NCI-H1930 (cell line): ENCODE measurements at regions not wholly inside any gene's neighbourhood (a gene's known extent, or its start where the extent isn't known, plus 50 kb on each side); places are given as distances from the start of the nearest gene placed in this dataset.
"Not testable (repeated sequence)": the region's sequence is repeated elsewhere in the genome, so short reads cannot be mapped to it uniquely, and the experiment has no call there.

Experiments
- DNase-seq, 2 experiments: peaks; one replicate each; lab custom pipeline; 2025; lab: John Stamatoyannopoulos, UW

GRCh38 chr13:101003566-101003965 is 329.0 kb upstream of the TMTC4 start:
- no peak for DNase-seq

DNA sequence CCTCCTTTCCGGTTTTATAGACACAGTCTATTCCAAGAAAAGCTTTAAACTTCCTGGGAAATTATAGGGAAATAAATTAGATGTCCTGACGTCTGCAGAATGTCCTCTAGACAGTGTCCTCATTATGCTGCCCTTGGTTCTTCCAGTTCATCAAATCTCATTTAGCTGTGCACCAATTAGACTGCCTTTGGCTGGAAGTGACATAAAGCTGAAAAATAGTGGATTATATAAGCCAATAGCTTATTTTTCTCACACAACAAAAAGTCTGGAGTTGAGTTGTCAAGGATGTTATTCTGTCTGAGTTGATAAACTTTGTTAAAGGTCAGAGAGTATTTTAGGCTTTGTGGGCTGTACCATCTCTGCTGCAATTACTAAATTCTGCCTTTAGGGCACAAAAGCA is 314.8 kb upstream of the TMTC4 start:
- no peak for DNase-seq

GRCh38 chr13:100988921-100989320 is 314.3 kb upstream of the TMTC4 start:
- no peak for DNase-seq

- peak; percentile 12 to 15 for DNase-seq
These were observed 313.4 kb upstream of the TMTC4 start for GRCh38 chr13:100987948-100988347.

DNA sequence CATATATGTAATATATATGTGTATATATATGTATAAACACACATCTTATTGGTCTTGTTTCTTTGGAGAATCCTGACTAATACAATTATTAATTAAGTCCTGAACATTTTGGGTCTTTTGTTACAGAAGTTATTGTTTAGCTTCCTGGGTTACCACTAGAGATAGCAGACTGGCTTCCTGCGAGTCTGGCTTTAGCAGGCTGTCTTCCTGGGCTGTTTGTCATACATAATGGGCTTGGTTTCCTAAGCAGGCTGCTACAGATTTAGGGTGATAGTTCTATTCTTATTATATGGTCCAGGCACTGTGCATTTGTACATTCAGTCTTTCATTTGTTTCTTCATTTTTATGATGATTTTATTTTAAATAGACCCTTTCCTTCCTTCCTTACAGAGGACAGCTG is 312.0 kb upstream of the TMTC4 start:
- no peak for DNase-seq

DNA sequence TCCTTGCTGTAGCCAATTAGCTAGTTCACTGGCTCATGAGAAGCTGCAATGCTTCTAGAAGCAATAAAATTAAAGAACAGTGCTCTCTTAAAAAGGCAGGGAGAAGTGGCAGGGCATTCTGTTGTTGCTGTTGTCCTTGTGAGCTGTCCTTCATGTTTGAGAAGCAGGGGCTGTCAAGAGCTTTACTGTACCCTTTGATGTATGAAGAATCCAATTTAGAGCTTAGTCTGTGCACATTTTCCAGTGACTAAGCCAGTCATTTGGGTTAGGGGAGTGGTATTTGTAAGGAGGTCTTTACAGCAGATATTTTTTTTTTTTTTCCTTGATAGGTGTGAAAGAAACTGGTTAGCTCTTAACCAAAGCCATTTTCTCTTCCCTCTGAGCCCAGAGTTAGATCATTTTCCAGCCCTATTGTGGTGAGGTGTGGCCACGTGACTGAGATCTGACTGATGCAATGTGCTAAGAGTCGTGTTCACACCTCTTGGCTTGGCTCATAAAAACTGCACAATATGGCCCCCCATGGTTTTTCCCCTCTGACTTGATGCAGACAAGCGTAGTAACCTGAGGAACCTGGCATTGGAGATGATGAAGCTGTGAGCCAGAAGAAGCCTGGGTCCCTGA is 309.6 kb upstream of the TMTC4 start:
- DNase-seq, result no peak

DNA sequence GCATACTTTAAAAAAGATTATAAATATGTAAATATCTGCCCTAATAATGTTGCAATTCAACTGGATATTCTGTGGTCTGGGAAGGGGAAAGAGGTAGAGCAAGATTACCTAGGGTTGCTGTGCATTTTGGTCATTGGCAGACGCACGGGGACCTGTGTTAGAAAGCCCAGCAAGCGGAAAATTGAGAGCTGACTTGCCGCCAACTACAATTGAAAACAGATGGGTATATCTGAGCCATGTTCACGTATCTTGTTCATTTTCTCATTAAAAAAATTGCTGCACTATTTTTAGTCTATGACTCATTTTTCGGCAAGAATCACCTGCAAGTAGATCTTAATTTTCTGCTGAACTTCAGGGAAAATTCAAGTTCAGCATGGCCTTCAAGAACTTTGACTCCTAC is 308.5 kb upstream of the TMTC4 start:
- no peak for DNase-seq

DNA sequence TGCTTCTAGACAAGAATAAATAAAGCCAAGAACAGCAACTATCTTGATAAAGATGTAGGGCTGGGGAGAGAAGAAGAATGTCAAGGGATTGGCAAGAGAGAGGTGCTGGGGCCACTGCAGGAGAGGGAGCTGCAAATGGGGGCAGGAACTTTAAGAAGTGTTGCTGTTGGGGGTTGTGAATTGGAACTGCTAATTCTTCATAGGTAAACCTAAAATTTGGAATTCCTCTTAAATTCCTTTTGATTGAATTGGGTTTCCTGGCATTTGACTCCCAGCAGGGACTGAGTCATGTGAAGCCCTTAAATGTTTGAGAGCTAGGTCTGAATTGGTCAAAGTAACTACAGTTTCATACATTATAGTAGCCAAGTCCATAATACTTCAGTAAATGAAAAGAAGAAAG is 305.6 kb upstream of the TMTC4 start:
- no peak for DNase-seq

DNA sequence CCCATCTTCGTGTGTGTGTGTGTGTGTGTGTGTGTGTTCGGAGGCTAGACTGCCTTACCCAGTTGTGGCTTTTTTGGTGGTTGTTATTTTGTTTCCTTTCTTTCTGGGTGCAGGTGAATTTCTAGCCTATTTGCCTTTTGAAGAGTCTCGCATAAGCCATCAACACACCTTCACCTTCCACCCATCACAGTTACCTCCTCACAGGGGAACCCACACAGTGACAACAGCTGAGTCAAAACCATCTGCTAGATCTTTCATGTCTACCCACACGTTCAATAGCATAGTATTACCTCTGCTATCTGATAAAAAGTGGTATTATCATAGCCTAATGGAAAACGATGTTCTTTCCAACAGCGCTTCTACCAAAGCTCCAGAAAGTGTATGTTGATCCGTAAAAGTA is 303.2 kb upstream of the TMTC4 start:
- DNase-seq, result no peak

DNA sequence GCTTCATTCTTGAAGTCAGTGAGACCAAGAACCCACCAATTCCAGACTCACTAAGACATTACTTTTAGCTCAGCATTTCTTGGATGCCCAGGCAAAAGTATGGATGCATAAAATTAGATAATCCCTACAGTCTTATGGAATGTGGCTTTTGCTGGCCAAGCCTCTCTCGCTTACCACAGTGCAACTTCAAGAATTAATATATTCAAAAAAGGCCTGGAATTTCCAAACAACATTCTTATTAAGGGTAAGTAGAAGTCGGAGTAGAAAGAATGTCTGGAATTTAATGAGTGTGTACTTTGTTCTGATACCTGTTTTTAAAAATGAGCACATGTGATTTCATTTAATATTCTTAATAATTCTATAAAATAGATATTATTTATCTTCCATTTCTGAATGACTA is 302.4 kb upstream of the TMTC4 start:
- no peak for DNase-seq

DNA sequence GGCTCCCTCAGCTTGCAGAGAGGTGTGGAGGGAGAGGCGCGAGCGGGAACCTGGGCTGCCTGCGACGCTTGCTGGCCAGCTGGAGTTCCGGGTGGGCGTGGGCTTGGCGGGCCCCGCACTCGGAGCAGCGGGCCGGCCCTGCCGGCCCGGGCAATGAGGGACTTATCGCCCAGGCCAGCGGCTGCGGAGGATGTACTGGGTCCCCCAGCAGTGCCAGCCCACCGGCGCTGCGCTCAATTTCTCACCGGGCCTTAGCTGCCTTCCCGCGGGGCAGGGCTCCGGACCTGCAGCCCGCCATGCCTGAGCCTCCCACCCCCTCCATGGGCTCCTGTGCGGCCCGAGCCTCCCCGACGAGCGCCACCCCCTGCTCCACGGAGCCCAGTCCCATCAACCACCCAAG is 301.1 kb upstream of the TMTC4 start:
- not testable (repeated sequence) for DNase-seq

GRCh38 chr13:100962585-100962984 is 288.0 kb upstream of the TMTC4 start:
- no peak for DNase-seq

DNA sequence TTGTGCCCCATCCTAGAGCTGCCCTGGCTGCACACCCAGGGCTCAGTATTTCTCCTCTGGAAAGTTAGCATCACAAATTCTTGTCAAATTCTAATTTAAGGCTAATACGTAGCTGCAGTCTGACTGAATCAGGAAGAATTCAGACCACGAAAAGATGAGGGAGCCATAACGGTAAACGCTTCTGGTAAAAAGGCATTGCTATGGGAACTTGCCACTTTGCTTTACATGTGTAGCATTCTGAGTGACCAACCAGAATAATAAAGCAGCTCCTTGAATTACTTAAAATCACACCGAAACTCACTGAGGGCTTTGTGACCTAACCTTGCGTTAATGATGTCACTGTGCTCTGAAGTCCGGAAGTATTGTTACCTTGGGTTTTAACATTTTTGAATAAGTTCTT is 286.6 kb upstream of the TMTC4 start:
- DNase-seq, result no peak

DNA sequence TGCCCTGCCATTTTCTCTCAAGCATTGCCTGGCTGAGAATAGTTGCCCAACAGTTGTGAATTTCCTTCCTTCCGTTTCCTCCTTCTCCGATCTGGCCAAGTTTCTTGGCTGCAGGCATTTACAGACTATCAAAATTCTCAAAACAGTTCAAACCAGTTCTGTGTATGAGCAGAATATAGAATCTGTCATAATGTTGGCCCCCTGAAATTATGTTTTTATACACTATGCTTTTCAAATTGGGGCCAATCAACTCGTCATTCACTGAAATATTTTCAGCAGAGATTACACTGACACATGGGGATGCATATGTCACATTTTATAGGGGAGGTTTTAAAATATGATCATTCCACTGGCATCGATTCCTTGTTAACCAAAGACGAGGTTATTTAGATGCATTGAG is 284.2 kb upstream of the TMTC4 start:
- no peak for DNase-seq

DNA sequence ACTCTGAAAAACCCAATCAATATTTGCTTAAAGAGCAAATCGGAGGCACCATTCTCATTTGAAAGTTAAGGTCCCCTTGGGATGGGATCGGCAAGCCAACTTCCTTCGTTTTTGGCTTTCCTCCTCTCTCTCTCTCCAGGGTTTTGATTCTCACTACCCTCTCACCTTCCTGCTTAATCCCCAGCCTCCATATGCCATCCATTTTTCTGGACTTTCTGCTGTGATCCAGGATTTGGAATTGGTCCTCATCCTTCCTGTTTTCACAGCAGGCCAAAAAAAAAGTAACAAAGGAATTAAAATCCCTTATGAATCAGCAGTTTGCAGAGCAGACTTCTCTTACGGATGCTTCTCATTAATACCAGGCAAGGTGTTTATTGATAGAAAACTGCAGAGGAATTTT is 283.1 kb upstream of the TMTC4 start:
- DNase-seq, result no peak

GRCh38 chr13:100954430-100955305 is 280.1 kb upstream of the TMTC4 start:
- DNase-seq, result no peak

- DNase-seq, result no peak
These were observed 276.4 kb upstream of the TMTC4 start for GRCh38 chr13:100951016-100951415.

- DNase-seq, result not testable (repeated sequence)
These were observed 274.3 kb upstream of the TMTC4 start for GRCh38 chr13:100948937-100949336.

DNA sequence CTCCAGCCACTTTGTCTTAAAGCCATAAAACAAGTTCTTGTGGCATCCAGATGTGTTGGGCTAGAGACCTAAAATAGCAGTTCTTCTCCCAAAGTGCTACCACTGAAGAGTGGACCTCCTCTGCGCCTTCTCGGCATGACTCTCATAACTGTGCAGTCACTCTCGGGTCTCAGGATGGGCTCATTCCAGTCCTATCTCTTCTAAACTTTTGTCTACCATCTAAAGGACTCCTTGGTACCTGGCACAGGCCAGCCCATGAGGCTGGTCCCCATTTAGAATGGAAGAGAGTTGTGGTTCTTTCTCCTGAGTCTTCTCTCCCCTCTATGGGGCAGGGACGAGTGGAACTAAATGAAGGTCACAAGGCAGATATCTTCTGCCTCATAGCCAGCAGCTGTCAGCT is 272.0 kb upstream of the TMTC4 start:
- DNase-seq, result no peak

- no peak for DNase-seq
These were observed 270.3 kb upstream of the TMTC4 start for GRCh38 chr13:100944791-100945345.

DNA sequence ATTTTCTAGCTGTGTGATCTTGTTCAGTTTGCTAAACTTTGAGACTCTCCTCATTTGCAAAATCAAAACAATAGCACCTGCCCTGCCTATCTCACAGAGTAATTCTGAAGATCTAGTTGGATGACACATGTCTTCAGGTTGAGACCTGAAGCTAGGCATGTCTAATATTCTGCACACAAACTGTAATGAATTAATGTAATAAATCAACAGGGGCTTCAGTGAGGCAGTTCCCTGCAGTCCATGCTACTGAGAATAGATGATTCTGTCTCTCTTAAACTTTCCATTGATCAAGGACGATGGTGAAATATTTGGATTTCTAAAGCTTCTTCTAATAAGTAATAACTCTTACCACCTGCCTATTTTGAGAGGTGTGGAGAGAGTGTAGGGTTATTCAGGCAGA is 268.1 kb upstream of the TMTC4 start:
- DNase-seq, result no peak

DNA sequence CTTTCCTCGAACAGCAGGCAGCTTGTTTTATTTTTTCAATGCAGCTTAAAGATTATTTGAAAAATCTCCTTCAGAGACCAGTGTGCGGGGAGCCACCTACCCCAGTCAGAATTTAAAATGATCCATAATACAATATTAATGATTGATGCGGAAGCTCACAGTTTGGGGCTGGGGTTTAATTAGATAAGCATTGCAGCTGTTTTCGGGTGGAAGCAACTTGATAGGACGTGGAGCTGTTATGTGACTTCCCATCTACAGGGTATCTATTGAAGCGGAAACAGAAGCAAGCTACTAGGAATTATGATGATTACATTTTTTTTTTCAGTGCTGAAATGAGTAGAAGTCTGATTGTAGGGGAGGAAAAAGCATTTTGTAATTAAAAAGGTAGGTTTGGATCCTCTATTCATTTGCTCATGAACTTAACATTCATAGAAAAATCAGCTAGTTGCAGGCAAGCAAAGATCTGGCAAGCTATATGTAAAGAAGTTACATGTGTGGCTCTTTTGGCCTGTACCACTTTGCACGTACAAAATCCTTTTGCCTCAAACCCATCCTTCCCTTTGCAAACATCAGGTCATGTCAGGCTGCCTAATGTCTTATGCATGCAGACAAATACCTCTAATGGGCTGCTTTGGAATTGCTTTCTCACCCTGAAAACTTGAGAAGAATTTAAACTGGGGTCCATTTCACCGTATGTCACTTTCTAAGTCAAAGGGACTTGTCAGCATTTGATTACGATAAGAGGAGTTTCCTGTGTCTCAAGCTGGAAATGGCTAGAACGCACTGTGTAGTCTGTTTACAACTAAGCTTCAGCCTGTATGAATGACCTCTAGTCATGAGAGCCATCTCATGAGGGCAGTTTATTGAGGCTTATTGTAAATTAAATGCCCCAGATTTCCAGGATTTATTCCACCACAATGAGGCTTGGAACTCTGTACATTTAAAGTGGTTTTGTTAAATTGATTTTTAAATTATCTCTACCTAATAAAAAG is 267.1 kb upstream of the TMTC4 start:
- no peak for DNase-seq
